Endothelial cell of umbilical vein (primary cell): ENCODE measurements at regions not wholly inside any gene's neighbourhood (a gene's known extent, or its start where the extent isn't known, plus 50 kb on each side); places are given as distances from the start of the nearest gene placed in this dataset.

Experiments
- BruUV-seq: library from RNA; stranded (reverse); fragments of 400-500 nt; replicated peaks from 2 replicates; lab custom pipeline; 2021; lab: Mats Ljungman, UMichigan
- CTCF ChIA-PET: fragments of 300-600, 350-600 bp; sonication (Branson Sonifier 250); formaldehyde crosslinking; loops from one replicate; lab custom pipeline; 2021; ENCODE audit warnings: antibody characterized with exemption, inconsistent platforms; lab: Charles Lee
- POLR2A ChIA-PET: fragments of 300-600, 350-600 bp; sonication (Branson Sonifier 250); formaldehyde crosslinking; loops from one replicate; lab custom pipeline; 2021; ENCODE audit warnings: antibody characterized with exemption, inconsistent platforms; lab: Charles Lee
- DNase-seq: peaks from one replicate; pipeline ENCODE4 v3.0.0-alpha.2; 2011; ENCODE audit warnings: low read depth, low spot score
- FAIRE-seq: peaks from 2 replicates; lab custom pipeline; 2011; peaks lifted over from hg19 to GRCh38; lab: Jason Lieb, UNC
- H2AFZ ChIP-seq: 2 replicates; pipeline ENCODE4 v1.6.0; 2012; ENCODE audit warnings: low read depth, low read length, control low read depth, inconsistent platforms
- H3K27ac ChIP-seq: 2 replicates; pipeline ENCODE4 v1.5.1; 2011; ENCODE audit warnings: low read depth, mild to moderate bottlenecking, control low read depth, low read length, moderate library complexity; ENCODE audit not compliant: insufficient read depth
- H3K27me3 ChIP-seq, 2 experiments: 2 replicates each; pipeline versions ENCODE4 v1.6.0 to v1.6.1; 2011; ENCODE audit warnings: low read length in 2 of 2, mixed read lengths in 1 of 2; ENCODE audit not compliant: control insufficient read depth in 2 of 2, insufficient read depth in 2 of 2
- H3K36me3 ChIP-seq, 2 experiments: 2 replicates in 1 of 2; 3 replicates in 1 of 2; pipeline ENCODE4 v1.5.1; 2011; ENCODE audit warnings: low read length in 2 of 2, mild to moderate bottlenecking in 1 of 2, moderate library complexity in 1 of 2; ENCODE audit not compliant: control insufficient read depth in 2 of 2, insufficient read depth in 2 of 2; ENCODE audit errors: extremely low read depth in 1 of 2
- H3K4me1 ChIP-seq: 3 replicates; pipeline ENCODE4 v1.5.1; 2011; ENCODE audit warnings: mild to moderate bottlenecking, low read length; ENCODE audit not compliant: control insufficient read depth, insufficient read depth; ENCODE audit errors: extremely low read depth
- H3K4me2 ChIP-seq: 2 replicates; pipeline ENCODE4 v1.6.1; 2011; ENCODE audit warnings: low read length, control low read depth, mixed read lengths; ENCODE audit not compliant: insufficient read depth
- H3K4me3 ChIP-seq, 3 experiments: fragments of 200-600 bp in 1 of 3; sonication (generic), shearing (Covaris generic) in 1 of 3; replicated peaks in 1 of 3; 2 replicates each; pipeline ENCODE4 v1.5.1; 2011 to 2016; ENCODE audit warnings: control low read depth in 3 of 3, low read length in 3 of 3, mild to moderate bottlenecking in 2 of 3, inconsistent platforms in 1 of 3, low read depth in 1 of 3, moderate library complexity in 1 of 3; ENCODE audit not compliant: insufficient read depth in 1 of 3
- H3K79me2 ChIP-seq: 2 replicates; pipeline ENCODE4 v1.6.0; 2012; ENCODE audit warnings: low read length, inconsistent platforms; ENCODE audit not compliant: control insufficient read depth, insufficient read depth
- H3K9ac ChIP-seq: replicated peaks from 2 replicates; pipeline ENCODE3; 2011; ENCODE audit warnings: low read length, control low read depth; ENCODE audit not compliant: insufficient read depth; ENCODE audit errors: extremely low read depth
- H3K9me1 ChIP-seq: replicated peaks from 3 replicates; pipeline ENCODE4 v1.6.0; 2011; ENCODE audit warnings: mild to moderate bottlenecking, low read length; ENCODE audit not compliant: control insufficient read depth, insufficient read depth; ENCODE audit errors: extremely low read depth
- H3K9me3 ChIP-seq: replicated peaks from 2 replicates; pipeline ENCODE4 v1.5.1; 2012; ENCODE audit warnings: low read length, inconsistent platforms; ENCODE audit not compliant: control insufficient read depth, insufficient read depth
- H4K20me1 ChIP-seq: replicated peaks from 2 replicates; pipeline ENCODE3; 2011; ENCODE audit warnings: mild to moderate bottlenecking, low read length; ENCODE audit not compliant: control insufficient read depth, insufficient read depth; ENCODE audit errors: extremely low read depth
- EZH2 ChIP-seq: IDR thresholded peaks from 2 replicates; pipeline ENCODE4 v1.6.1; 2012; ENCODE audit warnings: borderline replicate concordance, low read depth, mild to moderate bottlenecking, moderate library complexity, low read length, inconsistent platforms; ENCODE audit not compliant: severe bottlenecking
- FOS ChIP-seq: IDR thresholded peaks from 2 replicates; pipeline ENCODE4 v1.6.1; 2011; ENCODE audit warnings: mild to moderate bottlenecking, low read length, moderate library complexity, borderline replicate concordance; ENCODE audit not compliant: insufficient read depth
- GATA2 ChIP-seq: IDR thresholded peaks from 2 replicates; pipeline ENCODE4 v1.7.0; 2011; ENCODE audit warnings: low read depth, mild to moderate bottlenecking, moderate library complexity, mixed read lengths, low read length; ENCODE audit not compliant: insufficient read length, insufficient read depth
- JUN ChIP-seq: IDR thresholded peaks from 2 replicates; pipeline ENCODE4 v1.6.1; 2011; ENCODE audit warnings: borderline replicate concordance, low read depth; ENCODE audit not compliant: insufficient read length, insufficient read depth
- MAX ChIP-seq: IDR thresholded peaks from 2 replicates; pipeline ENCODE4 v1.6.1; 2011; ENCODE audit not compliant: insufficient read depth, insufficient read length
- MYC ChIP-seq: IDR thresholded peaks from one replicate; pipeline ENCODE4 v1.6.1; 2011; ENCODE audit warnings: mild to moderate bottlenecking, low read depth, low read length
- POLR2A ChIP-seq: IDR thresholded peaks from 2 replicates; pipeline ENCODE4 v1.6.1; 2012; ENCODE audit warnings: low read depth, mild to moderate bottlenecking, control low read depth, low read length
- dilution Hi-C: fragments of 300-500 bp; cut with MboI; formaldehyde crosslinking; loops from one replicate; pipeline ENCODE4 v1.15.0; 2019; ENCODE audit warnings: low sequenced_read_pairs; ENCODE audit not compliant: extremely low pct_ligation_motif_present
- intact Hi-C: fragments of 100-400 bp; cut with micrococcal nuclease; formaldehyde crosslinking; loops from one replicate; pipeline ENCODE4 v1.10.0; 2022

DNA sequence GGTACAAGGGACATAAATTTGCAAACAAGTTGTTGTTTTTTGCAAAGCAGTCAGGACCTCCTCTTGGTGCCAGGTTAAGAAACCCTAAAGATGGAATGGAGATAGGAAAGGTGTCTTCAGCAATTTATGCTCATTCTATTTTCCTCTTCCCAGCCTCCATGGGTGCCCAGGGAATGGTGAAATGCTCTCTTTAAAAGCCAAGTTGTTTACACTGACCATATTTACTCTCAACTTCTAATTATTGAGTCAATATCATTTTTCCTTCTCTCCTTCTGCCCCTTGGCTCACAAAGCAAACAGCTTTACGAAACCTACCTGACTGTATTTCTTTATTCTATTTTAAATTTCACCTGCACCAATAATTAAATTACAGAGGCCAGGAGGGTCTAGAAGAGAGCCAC is 138.5 kb upstream of the IRX3 start:
- Histone ChIP-seq H3K4me1 (no peaks in the 10 kb centered on the region), H3K4me3 (no peak overlapping the region), H3K79me2 (no peaks in the 10 kb centered on the region), H3K27ac (no peak overlapping the region), H3K4me2 (no peak overlapping the region), H4K20me1 (no peaks in the 10 kb centered on the region), H3K9me1 (no peaks in the 10 kb centered on the region), H3K27me3 (no peaks in the 10 kb centered on the region), H3K9ac (no peak overlapping the region), H2AFZ (no peak overlapping the region), H3K36me3 (no peaks in the 10 kb centered on the region), H3K9me3 (no peaks in the 10 kb centered on the region)
- CTCF ChIA-PET = no interaction called here
- TF ChIP-seq FOS (no peak), JUN (no peak), MAX (no peak), POLR2A (no peak), MYC (no peak), GATA2 (no peak)
- dilution Hi-C loops (no loop called here), intact Hi-C loops (no loop called here)
- BruUV-seq = no TSS peak
- no peak for FAIRE-seq
- no peak for DNase-seq
- POLR2A ChIA-PET = no interaction called here

- H3K79me2 ChIP-seq = no peaks in the 10 kb centered on the region
- no peak overlapping the region for H2AFZ ChIP-seq
- ChIA-PET POLR2A (no interaction called here), CTCF (no interaction called here)
- H3K4me1 ChIP-seq = no peaks in the 10 kb centered on the region
- H3K9me3 ChIP-seq = no peaks in the 10 kb centered on the region
- H4K20me1 ChIP-seq = no peaks in the 10 kb centered on the region
- intact Hi-C loops (no loop called here), dilution Hi-C loops (no loop called here)
- no peak for DNase-seq
- no peaks in the 10 kb centered on the region for H3K36me3 ChIP-seq
- no peak for FAIRE-seq
- H3K27ac ChIP-seq = no peak overlapping the region
- no peak overlapping the region for H3K9ac ChIP-seq
- no peaks in the 10 kb centered on the region for H3K9me1 ChIP-seq
- BruUV-seq = no TSS peak
- H3K27me3 ChIP-seq = no peaks in the 10 kb centered on the region
- no peak overlapping the region for H3K4me2 ChIP-seq
- no peak overlapping the region for H3K4me3 ChIP-seq
- TF ChIP-seq GATA2 (no peak), FOS (no peak), EZH2 (no peak), MAX (no peak), JUN (no peak), MYC (no peak)
Measured at GRCh38 chr16:54424043-54424451, 137.5 kb upstream of the IRX3 start.
